GM12873 (cell line): ENCODE measurements at regions not wholly inside any gene's neighbourhood (a gene's known extent, or its start where the extent isn't known, plus 50 kb on each side); places are given as distances from the start of the nearest gene placed in this dataset.

Source experiments
- TF ChIP-seq, protein P1 (sequence below): IDR thresholded peaks from 2 replicates; pipeline ENCODE4 v1.5.1; 2012; ENCODE audit warnings: low read depth, mild to moderate bottlenecking, moderate library complexity, low read length, control low read depth; ENCODE audit not compliant: insufficient read depth; ENCODE audit errors: missing control alignments

DNA sequence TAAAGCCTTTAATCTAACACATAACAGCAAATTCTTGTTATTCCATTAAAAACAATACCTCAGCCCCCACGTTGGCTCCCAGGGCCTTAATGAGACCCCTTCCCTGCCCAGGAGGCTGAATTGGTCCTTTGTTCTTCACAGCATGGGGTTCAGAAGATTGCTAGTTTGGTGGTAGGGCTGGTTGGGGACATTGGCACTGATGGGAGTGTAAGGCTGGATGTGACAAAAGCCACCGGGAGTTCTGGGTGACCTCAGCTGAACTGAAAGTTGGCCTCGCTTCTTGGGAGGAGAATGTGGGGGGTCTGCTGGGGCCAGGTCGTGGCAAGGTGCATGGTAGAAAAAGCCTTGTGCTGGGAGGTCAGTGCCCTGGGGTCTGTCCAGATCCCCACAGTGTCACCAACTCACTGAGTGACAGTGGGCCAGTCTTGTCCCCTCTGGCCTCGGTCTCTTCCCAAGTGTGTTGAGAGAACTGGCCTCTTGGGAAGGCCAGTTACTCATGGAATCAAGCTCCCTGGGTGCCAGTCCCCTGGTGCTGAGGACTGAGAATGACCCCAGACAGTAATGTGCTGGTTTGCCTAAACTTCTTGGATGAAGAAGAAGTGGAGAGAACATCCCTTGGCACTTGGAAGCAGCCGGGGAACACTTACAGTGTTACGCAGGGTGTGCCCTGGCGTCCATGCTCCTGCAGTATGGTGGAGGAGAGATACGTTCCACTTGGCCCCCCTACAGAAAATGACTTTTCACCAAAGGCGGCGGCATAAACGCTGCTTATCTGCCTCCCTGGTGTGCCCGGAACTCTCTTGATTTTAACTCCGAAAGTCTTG, 283.7 kb upstream of the RTL1 start:
- TF ChIP-seq, protein P1, sequence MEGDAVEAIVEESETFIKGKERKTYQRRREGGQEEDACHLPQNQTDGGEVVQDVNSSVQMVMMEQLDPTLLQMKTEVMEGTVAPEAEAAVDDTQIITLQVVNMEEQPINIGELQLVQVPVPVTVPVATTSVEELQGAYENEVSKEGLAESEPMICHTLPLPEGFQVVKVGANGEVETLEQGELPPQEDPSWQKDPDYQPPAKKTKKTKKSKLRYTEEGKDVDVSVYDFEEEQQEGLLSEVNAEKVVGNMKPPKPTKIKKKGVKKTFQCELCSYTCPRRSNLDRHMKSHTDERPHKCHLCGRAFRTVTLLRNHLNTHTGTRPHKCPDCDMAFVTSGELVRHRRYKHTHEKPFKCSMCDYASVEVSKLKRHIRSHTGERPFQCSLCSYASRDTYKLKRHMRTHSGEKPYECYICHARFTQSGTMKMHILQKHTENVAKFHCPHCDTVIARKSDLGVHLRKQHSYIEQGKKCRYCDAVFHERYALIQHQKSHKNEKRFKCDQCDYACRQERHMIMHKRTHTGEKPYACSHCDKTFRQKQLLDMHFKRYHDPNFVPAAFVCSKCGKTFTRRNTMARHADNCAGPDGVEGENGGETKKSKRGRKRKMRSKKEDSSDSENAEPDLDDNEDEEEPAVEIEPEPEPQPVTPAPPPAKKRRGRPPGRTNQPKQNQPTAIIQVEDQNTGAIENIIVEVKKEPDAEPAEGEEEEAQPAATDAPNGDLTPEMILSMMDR, result no peak

DNA sequence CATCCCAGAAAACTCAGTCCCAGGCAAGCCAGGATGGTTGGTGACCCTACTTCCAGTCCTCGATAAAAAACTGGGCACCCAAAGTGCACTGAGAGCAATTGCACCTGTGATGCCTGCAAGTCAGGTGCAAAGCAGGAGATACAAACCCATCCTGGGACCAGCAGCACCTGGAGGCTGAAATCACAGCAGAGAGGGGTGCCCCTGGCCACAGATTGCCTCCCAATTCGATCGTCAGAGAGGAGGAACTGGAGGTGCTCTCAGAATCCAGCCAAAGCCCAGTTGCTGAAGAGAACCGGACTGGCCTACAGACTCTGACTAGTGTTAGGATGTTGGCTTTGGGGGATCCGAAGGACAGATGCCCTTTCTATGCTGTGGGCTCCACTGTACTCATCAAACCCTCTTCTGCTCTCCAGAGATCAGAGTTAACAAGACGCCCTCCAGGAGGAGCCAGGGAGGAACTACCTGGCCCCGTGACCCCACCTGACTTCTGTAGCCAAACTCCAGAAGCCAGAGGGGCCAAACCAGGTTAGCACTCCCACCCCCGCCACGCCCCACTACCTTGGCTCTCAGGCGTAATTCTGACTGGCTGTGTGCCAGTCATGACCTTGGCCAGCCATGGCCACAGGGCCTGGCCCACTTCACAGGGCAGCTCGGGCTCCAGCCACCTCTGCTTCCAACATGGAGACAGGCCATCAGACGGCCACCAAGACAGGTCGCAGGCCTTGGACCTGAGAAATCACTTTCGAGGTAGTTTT, 284.5 kb upstream of the RTL1 start:
- TF ChIP-seq, protein P1, result no peak

DNA sequence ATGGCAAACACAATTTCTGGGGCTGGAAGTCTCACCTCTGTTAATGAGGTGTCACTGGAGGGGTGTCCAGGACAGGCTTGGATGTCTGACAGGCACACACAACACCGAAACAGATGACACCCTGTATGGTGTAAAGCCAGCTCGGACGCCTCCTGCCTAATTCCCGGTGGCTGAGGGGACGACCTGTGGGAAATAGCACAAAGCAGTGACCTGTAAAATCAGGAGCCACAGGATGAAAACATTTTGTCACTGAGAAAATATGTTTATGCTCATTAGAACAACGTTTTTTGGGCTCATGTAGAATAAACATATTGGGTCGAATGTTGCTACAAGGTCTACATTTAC, 285.0 kb upstream of the RTL1 start:
- TF ChIP-seq, protein P1, result no peak

DNA sequence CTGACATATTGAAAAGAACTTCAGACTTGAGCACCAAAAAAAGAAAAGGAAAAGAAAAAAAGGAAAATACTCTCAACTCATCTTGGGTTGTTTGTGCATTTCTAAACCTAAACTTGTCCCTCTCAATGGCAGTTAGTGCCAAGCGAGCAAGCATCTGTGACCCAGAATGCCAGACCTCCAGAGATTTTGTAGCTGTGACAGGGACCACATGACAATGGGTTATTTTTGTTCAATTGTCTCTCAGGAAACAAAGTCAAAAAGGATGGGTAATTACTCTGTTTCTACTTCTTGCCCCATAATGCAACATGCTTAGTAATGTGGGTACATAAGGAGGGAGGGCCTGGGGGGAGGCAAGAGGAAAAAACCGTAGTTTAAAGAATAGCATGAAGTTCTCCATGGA, 285.7 kb upstream of the RTL1 start:
- TF ChIP-seq, protein P1, result no peak

DNA sequence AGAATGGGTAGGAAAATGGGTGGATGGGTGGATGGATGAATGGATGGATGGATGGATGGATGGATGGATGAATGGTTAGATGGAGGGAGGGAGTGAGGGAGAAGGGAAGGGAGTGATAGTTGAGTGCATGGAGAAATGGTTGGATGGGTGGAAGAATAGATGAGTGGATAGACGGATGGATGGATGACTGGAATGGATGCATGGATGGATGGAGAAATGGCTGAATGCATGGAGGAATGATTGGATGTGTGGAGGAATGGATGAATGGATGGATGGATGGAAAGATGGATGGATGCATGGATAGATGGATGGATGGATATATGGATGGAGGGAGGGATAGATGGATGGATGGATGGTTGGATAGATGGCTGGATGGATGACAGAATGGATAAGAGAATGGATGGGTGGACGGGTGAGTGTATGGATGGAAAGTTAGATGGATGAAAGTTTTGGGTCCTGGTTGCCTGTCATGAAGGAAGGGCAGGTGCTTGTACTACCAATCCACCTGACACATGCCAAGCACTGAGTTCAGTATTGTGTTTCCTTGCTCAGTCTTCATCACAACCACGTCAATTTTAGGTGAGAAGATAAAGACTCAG, 286.5 kb upstream of the RTL1 start:
- TF ChIP-seq, protein P1, result no peak

DNA sequence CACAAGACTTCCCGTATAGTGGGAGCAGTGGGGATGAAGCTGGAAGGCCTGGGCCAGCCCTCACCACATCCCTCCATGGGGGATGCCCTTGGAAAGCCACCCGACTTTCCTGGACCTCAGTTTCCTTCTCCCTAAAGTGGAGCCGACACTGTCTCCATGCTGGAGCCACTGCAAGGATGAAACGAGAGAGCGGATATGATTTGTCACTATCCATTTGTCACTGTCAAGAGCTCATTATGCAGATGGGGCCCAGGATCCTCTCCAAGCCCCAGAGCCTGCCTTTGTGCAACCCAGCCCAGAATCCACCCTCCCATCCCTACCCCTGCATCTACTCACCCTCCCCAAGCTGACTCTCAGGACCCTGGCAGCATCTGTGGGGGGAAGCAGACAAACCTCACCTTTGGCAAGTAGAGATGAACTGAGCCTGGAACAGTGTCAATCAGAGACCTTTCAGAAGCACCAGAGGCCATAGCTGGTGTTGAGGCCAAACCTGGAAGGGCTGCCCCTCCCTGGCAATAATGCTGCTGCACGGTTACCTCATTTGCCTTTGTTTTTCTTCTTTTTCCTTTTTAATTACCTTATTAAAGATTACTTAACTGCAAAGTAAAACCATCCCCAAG, 287.7 kb upstream of the RTL1 start:
- TF ChIP-seq, protein P1, result no peak
